GM12878 (cell line): ENCODE measurements at regions not wholly inside any gene's neighbourhood (a gene's known extent, or its start where the extent isn't known, plus 50 kb on each side); places are given as distances from the start of the nearest gene placed in this dataset.

ENCODE experiments used
- CREB1 ChIP-seq: IDR thresholded peaks from 2 replicates; pipeline ENCODE4 v1.6.1; 2012; ENCODE audit warnings: low read depth, mild to moderate bottlenecking, inconsistent platforms
- TF ChIP-seq, protein P1 (sequence below): fragments of 450-650 bp; IDR thresholded peaks from 2 replicates; pipeline ENCODE4 v1.6.1; 2016; ENCODE audit warnings: mild to moderate bottlenecking, moderate library complexity, borderline replicate concordance
- TF ChIP-seq, protein P2 (sequence below): IDR thresholded peaks from 2 replicates; pipeline ENCODE4 v1.6.1; 2012; ENCODE audit warnings: low read depth, low read length, improper control_type of control experiment
- TF ChIP-seq, protein P3 (sequence below): fragments of 450-650 bp; formaldehyde crosslinking; IDR thresholded peaks from 2 replicates; pipeline ENCODE4 v1.5.0; 2022; ENCODE audit warnings: mild to moderate bottlenecking, missing genetic modification characterization

DNA sequence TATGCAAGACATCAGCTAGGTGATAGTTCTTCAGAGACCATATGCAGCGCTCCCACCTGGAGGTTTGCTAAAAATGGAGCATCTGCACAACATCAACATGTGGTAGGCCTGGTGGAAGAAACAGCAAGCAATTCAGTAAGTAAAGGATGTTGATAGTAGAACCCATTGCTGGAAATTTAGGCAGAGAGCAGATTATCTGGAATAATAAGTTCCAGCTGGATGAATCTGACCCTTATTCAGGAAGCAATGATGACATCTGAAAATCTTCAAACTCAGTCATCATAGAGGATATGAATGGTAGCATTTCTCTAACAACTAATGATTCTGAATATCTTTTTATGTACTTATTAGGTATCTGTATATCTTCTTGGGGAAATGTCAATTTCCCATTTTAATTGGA lies 225.2 kb upstream of the ANO3 start (continued):
- TF ChIP-seq, protein P1, sequence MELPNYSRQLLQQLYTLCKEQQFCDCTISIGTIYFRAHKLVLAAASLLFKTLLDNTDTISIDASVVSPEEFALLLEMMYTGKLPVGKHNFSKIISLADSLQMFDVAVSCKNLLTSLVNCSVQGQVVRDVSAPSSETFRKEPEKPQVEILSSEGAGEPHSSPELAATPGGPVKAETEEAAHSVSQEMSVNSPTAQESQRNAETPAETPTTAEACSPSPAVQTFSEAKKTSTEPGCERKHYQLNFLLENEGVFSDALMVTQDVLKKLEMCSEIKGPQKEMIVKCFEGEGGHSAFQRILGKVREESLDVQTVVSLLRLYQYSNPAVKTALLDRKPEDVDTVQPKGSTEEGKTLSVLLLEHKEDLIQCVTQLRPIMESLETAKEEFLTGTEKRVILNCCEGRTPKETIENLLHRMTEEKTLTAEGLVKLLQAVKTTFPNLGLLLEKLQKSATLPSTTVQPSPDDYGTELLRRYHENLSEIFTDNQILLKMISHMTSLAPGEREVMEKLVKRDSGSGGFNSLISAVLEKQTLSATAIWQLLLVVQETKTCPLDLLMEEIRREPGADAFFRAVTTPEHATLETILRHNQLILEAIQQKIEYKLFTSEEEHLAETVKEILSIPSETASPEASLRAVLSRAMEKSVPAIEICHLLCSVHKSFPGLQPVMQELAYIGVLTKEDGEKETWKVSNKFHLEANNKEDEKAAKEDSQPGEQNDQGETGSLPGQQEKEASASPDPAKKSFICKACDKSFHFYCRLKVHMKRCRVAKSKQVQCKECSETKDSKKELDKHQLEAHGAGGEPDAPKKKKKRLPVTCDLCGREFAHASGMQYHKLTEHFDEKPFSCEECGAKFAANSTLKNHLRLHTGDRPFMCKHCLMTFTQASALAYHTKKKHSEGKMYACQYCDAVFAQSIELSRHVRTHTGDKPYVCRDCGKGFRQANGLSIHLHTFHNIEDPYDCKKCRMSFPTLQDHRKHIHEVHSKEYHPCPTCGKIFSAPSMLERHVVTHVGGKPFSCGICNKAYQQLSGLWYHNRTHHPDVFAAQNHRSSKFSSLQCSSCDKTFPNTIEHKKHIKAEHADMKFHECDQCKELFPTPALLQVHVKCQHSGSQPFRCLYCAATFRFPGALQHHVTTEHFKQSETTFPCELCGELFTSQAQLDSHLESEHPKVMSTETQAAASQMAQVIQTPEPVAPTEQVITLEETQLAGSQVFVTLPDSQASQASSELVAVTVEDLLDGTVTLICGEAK = no peak
- TF ChIP-seq, protein P2, sequence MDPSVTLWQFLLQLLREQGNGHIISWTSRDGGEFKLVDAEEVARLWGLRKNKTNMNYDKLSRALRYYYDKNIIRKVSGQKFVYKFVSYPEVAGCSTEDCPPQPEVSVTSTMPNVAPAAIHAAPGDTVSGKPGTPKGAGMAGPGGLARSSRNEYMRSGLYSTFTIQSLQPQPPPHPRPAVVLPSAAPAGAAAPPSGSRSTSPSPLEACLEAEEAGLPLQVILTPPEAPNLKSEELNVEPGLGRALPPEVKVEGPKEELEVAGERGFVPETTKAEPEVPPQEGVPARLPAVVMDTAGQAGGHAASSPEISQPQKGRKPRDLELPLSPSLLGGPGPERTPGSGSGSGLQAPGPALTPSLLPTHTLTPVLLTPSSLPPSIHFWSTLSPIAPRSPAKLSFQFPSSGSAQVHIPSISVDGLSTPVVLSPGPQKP = no peak
- no peak for TF ChIP-seq CREB1
- TF ChIP-seq, protein P3, sequence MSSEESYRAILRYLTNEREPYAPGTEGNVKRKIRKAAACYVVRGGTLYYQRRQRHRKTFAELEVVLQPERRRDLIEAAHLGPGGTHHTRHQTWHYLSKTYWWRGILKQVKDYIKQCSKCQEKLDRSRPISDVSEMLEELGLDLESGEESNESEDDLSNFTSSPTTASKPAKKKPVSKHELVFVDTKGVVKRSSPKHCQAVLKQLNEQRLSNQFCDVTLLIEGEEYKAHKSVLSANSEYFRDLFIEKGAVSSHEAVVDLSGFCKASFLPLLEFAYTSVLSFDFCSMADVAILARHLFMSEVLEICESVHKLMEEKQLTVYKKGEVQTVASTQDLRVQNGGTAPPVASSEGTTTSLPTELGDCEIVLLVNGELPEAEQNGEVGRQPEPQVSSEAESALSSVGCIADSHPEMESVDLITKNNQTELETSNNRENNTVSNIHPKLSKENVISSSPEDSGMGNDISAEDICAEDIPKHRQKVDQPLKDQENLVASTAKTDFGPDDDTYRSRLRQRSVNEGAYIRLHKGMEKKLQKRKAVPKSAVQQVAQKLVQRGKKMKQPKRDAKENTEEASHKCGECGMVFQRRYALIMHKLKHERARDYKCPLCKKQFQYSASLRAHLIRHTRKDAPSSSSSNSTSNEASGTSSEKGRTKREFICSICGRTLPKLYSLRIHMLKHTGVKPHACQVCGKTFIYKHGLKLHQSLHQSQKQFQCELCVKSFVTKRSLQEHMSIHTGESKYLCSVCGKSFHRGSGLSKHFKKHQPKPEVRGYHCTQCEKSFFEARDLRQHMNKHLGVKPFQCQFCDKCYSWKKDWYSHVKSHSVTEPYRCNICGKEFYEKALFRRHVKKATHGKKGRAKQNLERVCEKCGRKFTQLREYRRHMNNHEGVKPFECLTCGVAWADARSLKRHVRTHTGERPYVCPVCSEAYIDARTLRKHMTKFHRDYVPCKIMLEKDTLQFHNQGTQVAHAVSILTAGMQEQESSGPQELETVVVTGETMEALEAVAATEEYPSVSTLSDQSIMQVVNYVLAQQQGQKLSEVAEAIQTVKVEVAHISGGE (CRISPR knock-in tag) = no peak
